ENCODE measurements at regions not wholly inside any gene's neighbourhood (a gene's known extent, or its start where the extent isn't known, plus 50 kb on each side); places are given as distances from the start of the nearest gene placed in this dataset.
"Not testable (repeated sequence)": the region's sequence is repeated elsewhere in the genome, so short reads cannot be mapped to it uniquely, and the experiment has no call there.

DNA sequence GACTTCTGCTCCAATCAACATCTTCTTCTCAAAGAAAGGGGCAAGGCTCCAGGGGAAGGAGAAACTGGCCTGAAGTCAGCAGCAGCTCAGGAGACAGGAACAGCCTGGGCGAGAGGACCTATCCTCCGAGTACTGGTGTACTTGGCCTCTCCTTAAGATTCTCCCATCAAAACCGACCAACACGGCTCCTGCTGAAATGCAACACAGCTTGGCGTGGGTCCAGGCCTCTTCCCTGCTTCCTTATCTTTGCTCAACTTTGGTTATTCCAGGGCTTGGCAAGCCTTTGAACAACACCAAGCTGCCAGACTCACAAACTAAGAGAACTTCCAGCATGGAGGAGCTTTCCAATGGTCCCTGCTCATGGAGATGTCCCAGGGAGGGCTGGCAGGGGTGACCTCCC lies 377.4 kb downstream of the BCL11B start:
- DNase-seq = no peak

DNA sequence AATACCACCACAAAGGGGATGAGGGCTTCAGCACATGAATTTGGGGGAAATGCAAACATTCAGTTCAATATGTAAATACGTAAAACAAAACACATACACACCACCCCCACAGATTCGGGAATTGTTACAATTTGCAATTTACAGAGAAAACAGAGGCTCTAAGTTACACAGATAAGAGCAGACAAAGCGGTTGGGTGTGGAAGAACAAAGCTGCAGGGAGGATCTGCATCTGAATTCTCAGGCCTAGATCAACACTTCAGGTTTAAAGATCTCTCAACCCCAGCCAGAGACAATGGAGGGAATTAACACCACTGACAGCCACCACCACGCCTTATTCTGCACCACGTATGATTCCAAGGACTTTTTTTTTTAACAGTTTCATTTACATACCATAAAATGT lies 375.5 kb downstream of the BCL11B start:
- DNase-seq = no peak

DNA sequence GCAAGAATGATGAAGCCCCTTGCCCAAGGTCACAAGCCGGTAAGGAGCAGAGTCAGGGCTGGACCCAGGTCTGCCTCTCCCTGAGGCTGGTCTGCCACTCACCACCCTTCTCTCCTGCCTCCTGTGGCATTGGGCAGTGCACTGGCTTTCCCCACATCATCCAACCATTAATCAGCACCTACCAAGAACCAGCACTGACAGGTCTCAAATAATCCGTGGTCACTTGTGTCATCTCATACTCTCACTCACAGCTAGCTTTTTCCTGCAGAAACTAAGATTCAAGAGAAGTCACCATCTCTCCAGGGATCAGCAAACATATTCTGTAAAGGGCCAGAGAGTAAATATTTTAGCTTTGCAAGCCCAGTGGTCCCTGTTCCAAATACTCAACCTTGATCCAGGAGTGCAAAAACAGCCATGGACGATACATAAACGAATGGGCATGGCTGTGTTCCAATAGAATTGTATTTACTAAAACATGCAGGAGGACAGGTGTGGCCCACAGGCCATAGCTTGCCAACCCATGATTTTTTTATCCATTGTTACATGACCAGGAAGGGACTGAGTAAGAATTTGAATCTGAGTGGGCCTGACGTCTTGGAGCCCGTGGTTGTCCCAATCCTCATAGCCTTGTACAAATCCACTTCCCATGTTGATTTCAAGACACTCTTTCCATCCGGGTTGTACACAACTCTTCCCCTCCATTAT lies 374.2 kb downstream of the BCL11B start:
- DNase-seq = no peak

DNA sequence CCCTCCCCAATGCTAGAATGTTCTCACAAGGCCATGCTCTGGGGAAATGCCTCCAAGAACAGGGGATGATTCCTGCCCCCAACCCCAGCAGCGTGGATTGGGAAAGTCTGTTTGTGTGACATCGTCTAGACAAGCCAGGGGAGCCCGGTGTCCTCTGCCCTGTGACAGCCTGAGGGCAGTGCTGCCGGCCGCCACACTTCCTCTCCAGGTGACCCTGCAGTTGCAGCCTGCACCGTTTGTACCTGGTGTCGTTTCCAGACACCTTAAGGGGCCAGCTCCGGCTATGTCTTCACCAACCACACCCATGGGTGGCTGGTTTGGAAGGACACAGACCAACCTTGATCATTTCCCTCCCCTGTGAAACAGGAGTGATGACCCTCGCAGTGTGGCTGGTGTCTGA lies 372.6 kb downstream of the BCL11B start:
- DNase-seq = no peak

DNA sequence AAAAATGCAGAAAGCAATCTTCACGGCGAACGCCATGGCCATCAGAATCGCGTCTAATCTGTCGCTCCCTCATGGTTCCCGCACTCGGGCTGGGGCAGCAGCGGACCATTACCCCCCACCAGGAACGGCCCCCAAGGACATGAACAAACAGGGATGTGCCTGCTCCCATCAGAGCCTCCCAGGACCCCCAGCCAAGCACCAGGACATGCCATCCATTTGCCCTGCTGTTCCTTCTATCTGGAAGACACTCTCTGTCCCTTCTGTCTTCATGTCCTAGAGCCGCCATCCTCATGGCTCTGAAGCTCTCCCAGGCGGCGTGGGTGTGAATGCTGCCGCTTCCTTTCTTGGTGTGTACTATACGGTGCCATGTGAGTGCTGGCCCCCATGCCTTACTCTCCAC lies 371.8 kb downstream of the BCL11B start:
- DNase-seq = no peak

DNA sequence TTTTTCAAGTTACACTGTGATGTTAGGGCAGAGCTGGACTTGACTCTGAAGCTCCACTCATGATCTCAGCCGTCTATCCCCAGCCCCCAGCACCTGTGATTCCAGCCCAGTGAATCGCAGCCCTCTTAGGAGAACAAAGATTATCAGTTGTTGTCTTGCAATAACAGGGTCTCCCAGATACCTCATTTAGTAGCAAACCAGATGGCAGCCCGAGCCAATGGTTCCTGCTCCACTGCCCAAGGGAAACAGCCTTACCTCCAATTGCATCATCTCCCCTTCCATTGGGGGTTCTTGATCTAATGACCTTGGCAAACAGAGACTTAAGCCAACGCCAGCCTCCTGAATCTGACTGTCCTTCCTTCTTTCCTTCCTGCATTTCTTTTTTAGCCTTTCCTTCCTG lies 371.2 kb downstream of the BCL11B start:
- DNase-seq = no peak

DNA sequence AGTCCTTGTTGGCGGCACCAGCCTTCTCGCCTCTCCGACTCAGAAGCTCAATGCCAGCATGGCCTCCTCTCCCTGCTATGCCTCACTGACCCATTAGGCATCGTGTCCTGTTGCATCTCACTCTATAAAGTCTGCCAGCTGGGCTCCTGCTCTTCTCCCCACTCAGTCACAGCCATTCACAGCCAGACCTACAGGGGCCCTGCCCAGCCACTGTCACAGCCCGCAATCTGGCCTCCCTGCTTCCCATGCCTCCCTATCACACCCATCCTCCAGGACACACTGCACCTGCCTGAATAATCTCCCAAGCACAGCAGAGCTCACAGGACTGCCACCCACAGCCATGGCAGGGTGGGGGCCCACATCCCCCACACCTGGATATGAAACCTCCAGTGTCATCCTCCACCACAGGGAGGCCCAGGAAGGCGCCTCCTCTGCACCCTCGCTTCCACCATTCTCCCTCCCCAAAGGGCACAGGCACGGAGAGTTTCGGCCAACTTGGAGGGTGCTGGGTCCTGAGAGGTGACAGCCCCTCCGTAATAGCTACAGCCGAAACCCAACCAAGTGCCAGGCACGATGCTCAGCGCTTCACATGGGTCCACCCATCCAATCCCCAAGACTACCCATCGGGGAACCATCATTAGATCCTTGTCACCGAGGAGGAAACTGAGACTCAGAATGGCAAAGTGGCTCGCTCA lies 370.3 kb downstream of the BCL11B start:
- no peak for DNase-seq

DNA sequence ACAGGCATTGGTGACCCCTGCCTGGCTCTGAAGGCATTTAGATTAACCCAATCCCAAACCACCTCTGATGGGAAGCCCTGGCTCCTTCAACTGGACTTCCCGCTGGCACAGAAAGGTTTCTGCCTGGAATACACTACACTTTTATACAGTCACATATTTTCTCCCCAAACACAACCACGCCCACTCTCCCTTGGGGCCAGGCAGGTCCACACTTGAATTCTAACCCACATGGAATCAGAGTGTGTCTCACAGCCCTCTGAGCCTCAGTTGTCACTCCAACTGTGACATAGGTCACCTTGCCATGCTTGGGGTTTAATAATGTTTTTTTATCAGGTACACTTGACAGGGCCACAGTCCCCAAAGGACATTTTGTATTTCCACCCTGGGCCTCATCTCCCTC lies 368.6 kb downstream of the BCL11B start:
- no peak for DNase-seq

DNA sequence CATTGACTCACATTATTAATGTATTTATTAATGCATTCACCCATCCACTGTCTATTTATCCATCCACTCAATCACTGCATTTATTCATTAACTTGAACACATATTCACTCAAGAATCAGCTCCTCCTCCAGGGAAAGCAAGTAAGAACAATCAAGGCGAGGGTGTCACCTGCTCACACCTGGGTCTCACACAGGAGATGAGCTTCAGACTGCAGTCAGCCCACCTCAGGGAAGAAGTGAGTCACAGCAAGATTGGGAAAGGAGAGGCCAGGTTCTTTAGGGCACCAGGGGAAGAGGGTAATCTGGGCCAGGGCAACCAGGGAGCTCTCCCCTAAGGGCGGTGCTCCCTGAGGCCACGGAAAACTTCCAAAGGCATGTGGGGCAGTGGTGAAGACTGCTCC lies 367.3 kb downstream of the BCL11B start:
- no peak for DNase-seq

DNA sequence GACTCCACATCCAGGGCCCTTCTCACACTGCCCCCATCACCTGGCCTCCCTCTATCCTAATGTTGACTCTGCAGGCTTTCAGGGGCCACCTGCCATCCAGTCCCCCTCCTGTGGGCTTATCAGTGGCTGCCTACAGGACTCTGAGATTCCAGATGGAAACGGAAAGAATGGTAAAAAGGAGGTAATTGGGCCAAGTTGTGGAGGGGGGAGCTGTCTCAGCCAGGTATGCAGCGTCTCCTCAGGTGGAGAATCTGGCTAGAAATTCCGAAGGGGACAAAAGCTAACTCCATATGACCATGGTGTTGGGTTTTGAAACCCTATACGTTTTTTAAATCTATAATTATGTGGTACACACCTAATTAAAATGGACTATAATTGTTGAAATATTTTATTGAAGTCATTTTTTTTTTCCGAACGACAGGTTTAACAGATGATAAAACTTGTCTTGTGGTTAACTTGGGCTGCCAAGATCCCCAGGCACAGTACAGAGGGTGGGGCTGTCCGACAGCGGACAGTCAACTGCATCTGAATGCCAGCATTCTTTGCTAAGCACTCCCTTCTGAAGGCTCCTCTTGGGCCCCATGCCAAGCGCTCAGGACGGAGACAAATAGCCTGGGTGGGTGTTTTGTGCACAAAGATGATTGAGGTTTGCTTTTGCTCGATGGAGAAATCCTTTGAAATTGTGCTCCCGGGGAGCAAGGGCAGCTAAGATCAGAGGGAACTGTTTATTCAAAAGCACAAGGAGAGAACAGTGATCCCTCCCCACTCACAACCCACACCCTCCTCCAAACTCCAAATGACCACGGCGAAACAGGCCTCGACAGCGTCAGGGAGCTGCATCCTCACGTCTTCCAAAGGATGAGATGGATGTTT lies 365.6 kb downstream of the BCL11B start:
- DNase-seq = no peak

DNA sequence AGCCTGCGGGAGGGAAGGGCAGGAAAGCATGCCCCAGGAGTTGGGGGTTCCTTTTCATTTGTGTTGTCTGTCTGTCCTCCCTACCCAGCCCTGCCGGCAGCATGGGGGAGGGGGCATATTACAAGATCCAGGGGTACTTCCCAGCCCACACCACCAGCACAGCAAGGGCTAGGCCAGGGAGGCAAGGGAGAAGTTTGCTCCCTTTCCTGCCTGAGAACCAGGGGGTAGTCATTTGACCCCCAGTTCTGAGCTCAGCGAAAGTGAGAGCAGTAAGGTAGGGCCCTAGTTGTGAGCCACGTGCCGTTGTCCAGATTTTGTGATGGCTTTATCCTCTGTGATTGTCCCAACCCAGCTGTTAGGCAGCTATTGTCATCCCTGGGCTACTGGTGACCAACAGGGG lies 364.7 kb downstream of the BCL11B start:
- no peak for DNase-seq

DNA sequence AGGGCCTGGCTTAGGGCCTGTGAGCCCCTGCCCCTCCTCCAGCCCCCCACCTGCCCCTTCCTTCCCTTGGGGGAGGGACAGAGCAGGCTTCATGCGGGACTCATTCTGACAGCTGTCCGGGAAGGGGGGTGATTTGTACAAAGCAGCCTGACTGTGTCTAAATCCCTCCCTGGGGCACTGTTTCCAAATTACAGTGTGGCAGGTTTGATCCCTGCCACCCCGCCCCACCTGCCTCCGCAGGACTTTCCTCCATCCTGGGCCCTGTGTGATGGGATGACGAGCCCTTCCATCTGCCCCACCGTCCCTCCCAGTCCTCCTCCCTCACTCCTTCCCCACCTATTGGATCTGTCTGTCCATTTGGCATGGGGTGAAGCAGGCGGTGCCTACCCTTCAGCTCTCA lies 363.9 kb downstream of the BCL11B start:
- no peak for DNase-seq

DNA sequence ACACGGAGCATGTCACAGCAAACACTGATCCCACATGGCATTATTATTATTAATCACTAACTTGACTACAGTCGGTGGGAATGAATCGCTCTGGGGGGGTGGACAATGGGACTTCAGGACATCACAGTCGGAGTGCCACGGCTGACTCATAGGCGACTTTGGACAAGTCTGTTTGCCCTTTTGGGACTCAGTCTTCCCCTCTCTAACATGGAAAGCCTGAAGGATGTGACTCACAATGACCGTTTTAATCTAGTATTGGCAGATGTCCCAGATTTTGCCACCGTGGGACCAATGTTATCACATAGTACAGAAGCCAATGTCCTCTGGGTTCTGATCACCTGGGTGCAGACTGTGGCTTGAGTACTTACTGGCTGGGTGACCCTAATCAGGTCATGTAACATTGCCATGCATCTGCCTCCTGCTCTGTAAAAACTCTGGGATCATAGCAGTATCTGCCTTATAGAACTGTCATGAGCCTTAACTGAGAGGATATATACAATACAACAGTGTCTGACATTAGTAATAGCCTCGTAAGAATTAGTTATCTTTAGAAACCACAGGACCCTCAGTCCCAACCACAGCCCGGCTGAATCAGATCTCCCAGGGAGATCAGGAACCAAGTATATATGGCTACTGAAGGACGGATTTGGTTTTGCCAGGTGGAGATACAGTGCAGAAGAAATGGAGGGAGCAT lies 362.6 kb downstream of the BCL11B start:
- no peak for DNase-seq

DNA sequence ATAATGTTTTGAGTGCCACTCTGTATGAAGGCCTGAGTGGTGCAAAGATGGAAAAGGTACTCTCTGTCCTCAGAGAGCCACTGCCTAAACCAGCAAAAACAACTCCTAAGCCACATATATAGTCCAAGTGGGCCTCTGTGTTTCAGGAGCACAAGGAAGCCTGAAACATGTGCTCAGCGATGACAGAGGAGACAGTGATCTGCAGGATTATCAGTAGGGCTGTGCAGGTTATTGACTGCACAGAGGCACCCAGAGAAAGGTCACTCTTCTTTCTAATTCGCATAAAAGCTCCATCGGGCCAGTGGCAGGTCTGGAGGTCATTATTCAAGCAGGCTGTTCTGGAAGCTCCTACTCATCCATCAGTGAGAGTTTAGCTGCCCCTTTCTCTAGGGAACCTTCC lies 361.9 kb downstream of the BCL11B start:
- no peak for DNase-seq

DNA sequence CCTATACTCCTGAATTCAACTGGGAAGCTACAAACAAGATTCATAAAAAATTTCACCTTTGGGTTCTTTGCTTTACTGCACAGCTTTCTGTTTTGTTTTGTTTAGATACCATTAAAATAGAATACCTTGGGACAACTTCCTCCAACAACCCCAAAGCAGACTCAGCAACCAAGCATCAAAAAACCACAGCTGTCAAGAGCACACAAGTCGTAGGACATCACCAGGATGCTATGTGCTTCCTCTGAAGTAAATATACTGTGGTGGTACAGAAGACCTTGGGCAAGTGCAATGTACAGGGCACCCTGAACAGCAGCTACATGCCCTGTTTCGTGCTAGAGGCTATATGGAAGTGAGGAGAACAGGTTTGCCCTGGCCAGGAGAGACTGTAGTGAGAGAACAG lies 359.3 kb downstream of the BCL11B start:
- DNase-seq = no peak

DNA sequence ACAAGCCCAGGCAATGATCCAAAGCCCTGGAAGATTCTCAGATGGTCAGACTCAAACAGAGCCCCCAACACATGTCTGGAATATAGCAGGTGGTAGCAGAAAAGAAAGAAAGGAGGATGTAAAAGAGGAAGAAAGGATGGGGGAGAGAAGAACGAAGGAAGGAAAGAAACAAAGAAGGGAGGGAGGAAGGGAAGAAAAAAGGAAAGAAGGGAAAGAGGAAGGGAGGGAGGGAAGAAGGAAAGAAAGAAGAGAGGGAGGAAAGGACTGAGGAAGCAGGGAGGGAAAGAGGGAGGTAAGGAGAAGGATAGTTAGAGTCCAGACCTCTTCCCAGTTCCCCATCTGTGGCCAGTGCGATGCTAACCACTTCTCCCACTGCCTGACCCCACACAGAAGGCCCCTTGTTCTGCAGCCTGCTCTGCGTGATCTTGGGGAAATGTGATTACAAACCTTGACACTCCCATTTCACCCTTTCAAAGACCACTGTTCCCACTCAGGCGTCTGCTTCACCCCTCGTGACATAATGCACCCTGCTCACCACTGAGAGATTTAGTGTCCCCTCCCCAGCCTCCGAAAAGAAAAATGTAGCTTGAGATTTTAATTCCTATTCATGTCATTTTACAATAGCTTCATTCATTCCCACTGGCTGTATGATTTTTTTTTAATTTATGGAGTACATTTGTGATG lies 357.9 kb downstream of the BCL11B start:
- DNase-seq = no peak

DNA sequence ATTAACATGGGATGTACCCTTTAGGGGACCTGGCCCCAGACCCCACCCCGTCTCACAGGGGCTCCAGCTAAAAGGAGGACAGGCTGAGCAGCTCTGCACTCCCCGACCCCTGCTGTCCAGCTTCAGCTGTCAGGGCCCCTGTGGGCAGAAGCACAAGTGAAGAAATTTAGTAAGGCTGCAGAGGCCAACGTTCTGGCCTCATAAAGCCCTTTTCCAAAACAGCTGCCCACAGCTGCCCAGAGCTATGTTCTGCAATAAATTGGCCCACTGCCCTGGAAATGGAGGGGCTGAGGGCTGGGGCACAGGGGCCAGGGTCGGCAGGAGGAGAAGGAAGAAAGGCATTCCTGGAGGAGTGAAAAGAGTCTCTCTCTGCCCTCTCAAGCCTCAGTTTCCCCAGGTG lies 357.1 kb downstream of the BCL11B start:
- no peak for DNase-seq

DNA sequence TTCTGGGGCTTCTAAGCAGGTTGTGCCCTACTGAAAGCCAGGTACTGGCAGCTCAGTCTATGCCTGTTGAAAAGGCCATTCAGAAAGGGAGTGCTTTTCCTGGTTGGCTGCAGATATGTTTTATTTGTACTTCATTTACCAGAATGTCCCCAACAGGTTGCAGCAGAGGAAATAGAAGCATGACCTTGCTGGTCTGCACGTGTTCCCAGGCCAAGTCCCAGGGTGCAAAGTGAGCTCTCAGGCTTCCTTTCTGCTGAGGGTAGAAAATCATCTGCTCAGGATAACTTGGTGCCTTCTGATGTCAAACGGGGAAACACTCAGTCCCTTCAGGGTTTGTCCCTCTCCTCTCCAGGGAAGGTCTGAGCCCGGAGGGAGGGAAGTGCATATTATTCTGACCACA lies 356.4 kb downstream of the BCL11B start:
- DNase-seq = no peak

DNA sequence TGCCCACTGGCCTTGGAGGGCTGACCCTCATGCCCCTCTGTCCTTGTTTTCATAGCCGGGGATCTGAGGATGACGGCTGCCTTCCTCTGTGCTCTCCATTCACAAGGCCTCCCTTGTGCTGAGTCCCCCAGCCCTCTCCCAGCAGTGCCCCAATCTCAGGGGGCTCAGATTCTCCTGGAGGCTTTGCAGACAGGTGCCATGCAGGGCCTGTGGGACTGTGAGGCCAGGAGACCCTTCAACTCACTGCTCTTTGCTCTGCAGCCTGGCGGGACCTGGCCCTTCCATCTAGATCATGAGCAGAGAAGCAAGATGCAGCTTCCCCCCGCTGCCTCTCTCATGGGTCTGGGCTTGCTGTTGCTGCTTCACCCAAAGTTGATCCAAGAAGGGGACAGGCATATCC lies 356.0 kb downstream of the BCL11B start:
- DNase-seq = no peak

DNA sequence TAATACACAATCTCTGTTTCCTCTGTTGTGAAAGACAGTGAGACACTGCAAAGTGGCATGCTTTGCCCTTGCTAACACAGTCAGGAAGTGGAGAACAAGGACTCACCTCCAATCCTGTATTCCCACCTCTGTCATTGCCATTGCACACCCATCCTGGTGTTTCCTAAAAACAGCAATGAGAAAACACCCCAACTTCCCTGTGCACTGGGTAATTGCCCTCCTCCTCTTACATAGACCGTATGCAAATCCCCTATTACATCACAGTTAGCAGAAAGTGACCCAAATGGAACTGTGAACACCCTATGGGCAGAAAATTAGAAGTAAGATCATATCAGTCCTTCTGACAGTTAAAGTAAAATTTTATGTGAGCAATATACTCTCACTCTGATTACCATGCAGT lies 355.5 kb downstream of the BCL11B start:
- DNase-seq = no peak

DNA sequence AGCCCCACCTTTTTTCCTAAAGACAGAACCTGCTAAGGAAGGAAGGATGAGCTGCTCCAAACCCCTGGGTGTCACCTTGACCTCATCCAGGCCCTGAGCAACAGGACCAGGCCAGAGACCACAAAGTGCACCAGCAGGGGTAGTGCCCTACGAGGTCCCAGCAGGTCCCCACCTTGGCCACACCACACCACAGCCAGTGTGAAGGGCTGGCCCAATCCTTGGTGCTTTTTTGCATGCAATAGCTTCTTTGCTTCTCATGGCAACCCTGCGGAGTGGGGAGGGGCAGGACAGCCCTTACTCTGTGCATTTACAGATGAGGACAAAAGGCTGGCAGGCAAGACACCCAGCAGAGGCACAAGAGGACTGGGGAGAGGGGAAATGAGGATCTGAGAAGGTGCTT lies 352.6 kb downstream of the BCL11B start:
- DNase-seq = no peak

DNA sequence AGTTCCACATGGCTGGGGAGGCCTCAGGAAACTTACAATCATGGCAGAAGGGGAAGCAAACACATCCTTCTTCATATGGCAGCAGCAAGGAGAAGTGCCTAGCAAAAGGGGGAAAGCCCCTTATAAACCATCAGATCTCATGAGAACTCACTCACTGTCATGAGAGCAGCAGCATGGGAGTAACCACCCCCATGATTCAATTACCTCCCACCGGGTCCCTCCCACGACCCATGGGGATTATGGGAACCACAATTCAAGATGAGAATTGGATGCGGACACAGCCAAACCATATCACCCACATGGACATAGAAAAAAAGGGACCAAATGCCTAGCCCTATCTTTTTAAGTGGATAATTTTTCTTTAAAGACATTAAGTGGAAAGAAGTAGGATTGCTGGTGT lies 350.7 kb downstream of the BCL11B start:
- DNase-seq = not testable (repeated sequence)

DNA sequence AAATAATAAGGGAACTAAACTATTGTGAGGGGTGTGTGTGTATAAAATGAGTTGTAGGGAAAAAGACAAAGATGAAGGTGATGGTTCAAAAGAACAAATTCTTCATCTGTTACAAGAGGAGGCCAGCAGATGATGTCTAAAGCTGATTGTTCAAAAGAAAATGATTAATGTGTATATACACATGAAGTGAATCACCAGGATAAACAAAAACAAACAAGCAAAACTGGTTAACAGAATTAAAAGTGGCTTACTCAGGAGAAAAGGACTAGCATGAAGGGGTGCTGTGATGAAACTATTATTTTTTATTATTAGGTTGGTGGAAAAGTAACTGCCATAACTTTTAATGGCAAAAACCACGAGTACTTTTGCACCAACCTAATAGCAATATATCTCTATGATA lies 348.4 kb downstream of the BCL11B start:
- DNase-seq = no peak
